Activated naive CD8-positive, alpha-beta T cell treated with anti-CD3 and anti-CD28 coated beads for 36 hours (primary cell): ENCODE measurements at regions not wholly inside any gene's neighbourhood (a gene's known extent, or its start where the extent isn't known, plus 50 kb on each side); places are given as distances from the start of the nearest gene placed in this dataset.
A peak's percentile ranks its signal among the peaks of the same experiment; 100 is the strongest.

Experiments
- DNase-seq: peaks from one replicate; pipeline ENCODE4 v3.0.0; 2021
- H3K27ac Mint-ChIP-seq: one replicate; pipeline ENCODE4 v1.8.0; 2022; ENCODE audit warnings: mild to moderate bottlenecking, moderate library complexity, mixed read lengths
- H3K27me3 Mint-ChIP-seq: one replicate; pipeline ENCODE4 v1.8.0; 2022; ENCODE audit warnings: mild to moderate bottlenecking, mixed read lengths
- H3K36me3 Mint-ChIP-seq: one replicate; pipeline ENCODE4 v1.8.0; 2021; ENCODE audit warnings: mild to moderate bottlenecking, mixed read lengths
- H3K4me1 Mint-ChIP-seq: one replicate; pipeline ENCODE4 v1.8.0; 2021; ENCODE audit warnings: mixed read lengths
- H3K4me3 Mint-ChIP-seq: one replicate; pipeline ENCODE4 v1.8.0; 2022; ENCODE audit warnings: mild to moderate bottlenecking, moderate library complexity, mixed read lengths
- H3K9me3 Mint-ChIP-seq: one replicate; pipeline ENCODE4 v1.8.0; 2022; ENCODE audit warnings: mixed read lengths

DNA sequence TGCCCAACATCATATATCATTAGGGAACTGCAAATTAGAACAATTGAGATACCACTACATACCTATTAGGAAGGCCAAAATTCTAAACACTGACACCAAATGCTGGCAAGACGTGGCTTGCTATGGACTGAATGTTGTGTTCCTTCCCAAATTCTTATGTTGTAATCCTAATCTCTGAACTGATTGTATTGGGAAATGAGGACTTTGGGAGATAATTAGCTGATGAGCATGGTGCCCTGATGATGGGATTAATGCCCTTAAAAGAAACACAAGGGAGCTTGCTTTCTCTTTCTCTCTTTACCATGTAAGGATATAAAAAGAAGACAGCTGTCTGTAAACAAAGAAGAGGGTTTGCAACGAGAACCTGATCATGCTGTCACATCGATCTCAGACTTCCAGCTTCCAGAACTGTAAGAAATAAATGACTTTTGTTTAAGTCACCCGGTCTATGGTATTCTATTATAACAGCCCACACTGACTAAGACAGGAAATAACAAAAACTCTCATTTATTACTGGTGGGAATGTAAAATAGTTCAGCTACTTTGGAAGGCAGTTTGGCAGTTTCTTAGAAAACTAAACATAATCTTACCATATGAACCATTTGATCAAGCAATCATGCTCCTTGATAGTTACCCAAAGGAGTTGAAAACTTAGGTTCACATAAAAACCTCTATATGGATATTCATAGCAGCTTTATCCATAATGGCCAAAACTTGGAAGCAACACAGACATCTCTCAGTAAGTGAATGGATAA lies 458.3 kb upstream of the CBLB start:
- no peak overlapping the region for H3K27ac Mint-ChIP-seq
- H3K27me3 Mint-ChIP-seq = no peaks in the 10 kb centered on the region
- H3K9me3 Mint-ChIP-seq = peaks cover 28% of the 10 kb centered on the region
- peaks cover 16% of the 10 kb centered on the region for H3K36me3 Mint-ChIP-seq
- no peak overlapping the region for H3K4me3 Mint-ChIP-seq
- H3K4me1 Mint-ChIP-seq = peaks cover 36% of the 10 kb centered on the region
- DNase-seq = no peak

DNA sequence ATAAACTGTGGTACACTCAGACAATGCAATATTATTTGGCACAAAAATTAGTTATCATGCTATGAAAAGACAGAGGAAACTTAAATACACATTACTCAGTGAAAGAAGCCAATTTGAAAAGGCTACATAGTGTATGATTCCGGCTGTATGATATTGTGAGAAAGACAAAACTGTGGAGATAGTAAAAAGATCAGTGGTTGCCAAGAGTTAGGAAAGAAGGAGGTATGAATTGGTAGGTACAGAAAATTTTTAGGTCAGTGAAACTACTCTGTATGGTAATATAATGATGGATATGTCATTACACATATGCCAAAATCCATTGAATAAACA lies 458.8 kb upstream of the CBLB start:
- H3K27ac Mint-ChIP-seq = no peak overlapping the region
- H3K4me3 Mint-ChIP-seq = no peak overlapping the region
- H3K36me3 Mint-ChIP-seq = peaks cover 16% of the 10 kb centered on the region
- DNase-seq = no peak
- no peaks in the 10 kb centered on the region for H3K27me3 Mint-ChIP-seq
- peaks cover 23% of the 10 kb centered on the region for H3K9me3 Mint-ChIP-seq
- peaks cover 39% of the 10 kb centered on the region for H3K4me1 Mint-ChIP-seq

DNA sequence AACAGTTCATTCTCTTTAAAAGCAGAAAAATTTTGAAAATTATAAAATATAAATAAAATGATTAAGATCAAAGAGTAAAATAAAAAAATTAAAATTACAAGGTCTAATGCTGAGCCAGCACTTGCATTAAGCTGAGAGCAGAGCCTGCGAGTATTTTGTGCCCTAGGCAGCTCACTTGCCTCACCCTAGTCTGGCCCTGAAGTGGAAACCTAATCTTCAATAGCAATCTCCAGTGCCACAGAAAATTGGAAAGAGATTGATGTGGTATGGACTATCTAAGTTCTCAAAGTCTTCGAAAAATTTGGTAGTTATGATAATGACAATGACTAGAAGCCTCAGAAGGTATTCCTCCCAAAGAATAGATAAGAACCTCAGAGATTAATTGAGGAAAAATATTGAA lies 459.4 kb upstream of the CBLB start:
- Mint-ChIP-seq H3K4me3 (no peak overlapping the region), H3K27me3 (no peaks in the 10 kb centered on the region), H3K27ac (no peak overlapping the region), H3K4me1 (peaks cover 44% of the 10 kb centered on the region), H3K36me3 (peaks cover 16% of the 10 kb centered on the region), H3K9me3 (peaks cover 22% of the 10 kb centered on the region)
- DNase-seq = no peak

DNA sequence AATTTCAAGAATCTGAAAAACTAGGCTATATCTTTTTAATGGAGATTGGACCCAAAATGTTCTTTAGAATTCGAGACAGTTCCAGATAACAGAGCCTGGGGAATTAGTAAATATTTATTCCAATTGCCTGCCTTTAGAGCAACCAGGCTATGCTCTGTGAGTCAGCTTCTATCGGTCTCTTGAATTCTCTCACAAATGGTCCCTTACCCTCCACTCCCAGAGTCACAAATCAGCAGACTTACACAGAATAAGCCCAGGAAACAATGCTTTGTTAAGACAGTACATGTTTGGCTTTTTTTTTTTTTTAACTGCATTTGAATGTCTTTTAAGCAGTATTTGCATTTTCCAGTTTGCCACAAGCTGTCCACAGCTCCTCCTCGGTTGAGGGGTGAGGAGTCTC lies 460.7 kb upstream of the CBLB start:
- Mint-ChIP-seq H3K27ac (no peak overlapping the region), H3K9me3 (peaks cover 15% of the 10 kb centered on the region), H3K4me3 (no peak overlapping the region), H3K27me3 (no peaks in the 10 kb centered on the region), H3K4me1 (peaks cover 55% of the 10 kb centered on the region), H3K36me3 (peaks cover 11% of the 10 kb centered on the region)
- DNase-seq = no peak

GRCh38 chr3:106331636-106332035 lies 462.8 kb upstream of the CBLB start:
- H3K27ac Mint-ChIP-seq = no peak overlapping the region
- H3K9me3 Mint-ChIP-seq = peaks cover 6% of the 10 kb centered on the region
- no peak overlapping the region for H3K4me3 Mint-ChIP-seq
- H3K27me3 Mint-ChIP-seq = no peaks in the 10 kb centered on the region
- H3K4me1 Mint-ChIP-seq = peaks cover 69% of the 10 kb centered on the region
- peaks cover 11% of the 10 kb centered on the region for H3K36me3 Mint-ChIP-seq
- DNase-seq = no peak

GRCh38 chr3:106332129-106332528 lies 463.3 kb upstream of the CBLB start:
- DNase-seq = no peak
- H3K4me1 Mint-ChIP-seq = peaks cover 69% of the 10 kb centered on the region
- H3K9me3 Mint-ChIP-seq = peaks cover 6% of the 10 kb centered on the region
- H3K27ac Mint-ChIP-seq = no peak overlapping the region
- H3K36me3 Mint-ChIP-seq = peaks cover 12% of the 10 kb centered on the region
- H3K27me3 Mint-ChIP-seq = no peaks in the 10 kb centered on the region
- no peak overlapping the region for H3K4me3 Mint-ChIP-seq

GRCh38 chr3:106332884-106333283 lies 464.1 kb upstream of the CBLB start:
- Mint-ChIP-seq H3K27ac (peak overlapping the region; percentile 94), H3K36me3 (peaks cover 15% of the 10 kb centered on the region)

GRCh38 chr3:106333911-106334618 lies 465.3 kb upstream of the CBLB start:
- DNase-seq = peak; percentile 60
- no peaks in the 10 kb centered on the region for H3K27me3 Mint-ChIP-seq
- H3K4me1 Mint-ChIP-seq = peaks cover 78% of the 10 kb centered on the region
- H3K27ac Mint-ChIP-seq = peak overlapping the region; percentile 94
- peaks cover 18% of the 10 kb centered on the region for H3K36me3 Mint-ChIP-seq
- H3K9me3 Mint-ChIP-seq = peaks cover 11% of the 10 kb centered on the region
- H3K4me3 Mint-ChIP-seq = peak overlapping the region; percentile 66

More at GRCh38 chr3:106332884-106333283, 464.1 kb upstream of the CBLB start:
- Mint-ChIP-seq H3K27me3 (no peaks in the 10 kb centered on the region), H3K9me3 (peaks cover 9% of the 10 kb centered on the region), H3K4me1 (peaks cover 69% of the 10 kb centered on the region), H3K4me3 (peak overlapping the region; percentile 34)
- DNase-seq = peak; percentile 65

DNA sequence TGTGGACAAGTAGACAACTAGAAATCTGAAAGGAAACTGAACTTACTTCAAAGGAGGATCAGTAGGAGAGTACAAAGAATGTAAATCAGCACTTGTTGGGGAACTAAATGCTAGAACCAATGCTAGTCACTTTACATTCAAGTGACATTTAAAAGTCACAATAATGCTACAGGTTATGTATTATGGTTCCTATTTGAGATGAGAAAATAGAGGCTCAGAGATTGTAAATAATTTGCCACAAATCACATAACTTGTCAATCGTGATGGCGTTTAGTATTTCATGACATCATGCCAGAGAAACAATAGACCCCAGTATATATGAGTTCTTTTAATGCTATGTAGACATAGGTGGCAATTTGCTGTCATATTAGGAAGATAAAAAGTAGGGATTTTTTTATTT lies 467.8 kb upstream of the CBLB start:
- no peak overlapping the region for H3K4me3 Mint-ChIP-seq
- peak overlapping the region; percentile 39 for H3K27ac Mint-ChIP-seq
- H3K4me1 Mint-ChIP-seq = peaks cover 71% of the 10 kb centered on the region
- no peak for DNase-seq
- no peaks in the 10 kb centered on the region for H3K27me3 Mint-ChIP-seq
- H3K36me3 Mint-ChIP-seq = peaks cover 17% of the 10 kb centered on the region
- peaks cover 11% of the 10 kb centered on the region for H3K9me3 Mint-ChIP-seq

GRCh38 chr3:106337116-106337515 lies 468.3 kb upstream of the CBLB start:
- peaks cover 11% of the 10 kb centered on the region for H3K9me3 Mint-ChIP-seq
- H3K27me3 Mint-ChIP-seq = no peaks in the 10 kb centered on the region
- H3K4me3 Mint-ChIP-seq = no peak overlapping the region

GRCh38 chr3:106338582-106339214 lies 469.9 kb upstream of the CBLB start:
- Mint-ChIP-seq H3K9me3 (peaks cover 11% of the 10 kb centered on the region), H3K4me1 (peaks cover 53% of the 10 kb centered on the region), H3K27ac (no peak overlapping the region), H3K36me3 (peaks cover 17% of the 10 kb centered on the region), H3K27me3 (no peaks in the 10 kb centered on the region), H3K4me3 (no peak overlapping the region)
- DNase-seq = no peak

More at GRCh38 chr3:106337116-106337515, 468.3 kb upstream of the CBLB start:
- Mint-ChIP-seq H3K4me1 (peaks cover 66% of the 10 kb centered on the region), H3K36me3 (peaks cover 17% of the 10 kb centered on the region), H3K27ac (peak overlapping the region; percentile 39)
- DNase-seq = no peak

DNA sequence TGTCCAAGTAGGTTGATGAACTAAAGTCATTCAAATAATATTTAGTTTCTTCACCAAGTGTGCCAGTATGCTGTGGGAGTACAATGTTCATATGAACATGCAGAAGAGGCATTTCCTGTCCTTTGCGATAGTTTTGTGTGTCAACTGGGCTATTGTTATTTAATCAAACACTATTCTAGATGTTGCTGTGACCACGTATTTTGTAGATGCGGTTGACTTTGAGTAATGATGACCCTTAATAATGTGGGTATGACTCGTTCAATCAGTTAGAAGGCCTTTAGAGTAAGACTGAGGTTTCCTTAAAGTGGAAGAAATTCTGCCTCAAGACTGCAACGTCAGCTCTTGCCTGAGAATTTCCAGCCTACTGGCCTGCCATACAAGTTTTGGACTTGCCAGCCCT lies 470.7 kb upstream of the CBLB start:
- H3K36me3 Mint-ChIP-seq = peaks cover 14% of the 10 kb centered on the region
- no peak overlapping the region for H3K27ac Mint-ChIP-seq
- DNase-seq = no peak
- H3K4me3 Mint-ChIP-seq = no peak overlapping the region
- H3K4me1 Mint-ChIP-seq = peaks cover 46% of the 10 kb centered on the region
- no peaks in the 10 kb centered on the region for H3K27me3 Mint-ChIP-seq
- peaks cover 8% of the 10 kb centered on the region for H3K9me3 Mint-ChIP-seq

DNA sequence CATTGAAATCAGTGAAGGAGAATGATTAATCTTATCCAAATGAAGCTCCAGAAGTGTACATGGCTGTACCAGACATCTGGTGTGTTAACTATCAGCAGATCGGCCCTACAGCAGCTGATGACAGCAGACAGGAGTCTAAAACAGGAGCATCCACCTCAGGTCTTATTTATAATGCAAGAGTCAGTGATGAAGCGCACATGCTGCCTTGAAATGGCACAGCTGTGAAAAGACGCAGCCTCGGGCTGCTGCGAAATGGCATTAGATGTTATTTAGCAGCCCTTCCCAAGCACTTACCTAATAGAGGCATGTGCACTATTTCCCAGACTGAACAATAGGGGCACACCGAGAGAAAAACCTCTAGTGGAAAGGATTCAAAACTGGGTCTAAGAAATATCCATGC lies 472.3 kb upstream of the CBLB start:
- peaks cover 11% of the 10 kb centered on the region for H3K36me3 Mint-ChIP-seq
- no peak overlapping the region for H3K4me3 Mint-ChIP-seq
- no peaks in the 10 kb centered on the region for H3K27me3 Mint-ChIP-seq
- H3K27ac Mint-ChIP-seq = no peak overlapping the region
- no peak for DNase-seq
- peaks cover 5% of the 10 kb centered on the region for H3K9me3 Mint-ChIP-seq
- peaks cover 36% of the 10 kb centered on the region for H3K4me1 Mint-ChIP-seq

DNA sequence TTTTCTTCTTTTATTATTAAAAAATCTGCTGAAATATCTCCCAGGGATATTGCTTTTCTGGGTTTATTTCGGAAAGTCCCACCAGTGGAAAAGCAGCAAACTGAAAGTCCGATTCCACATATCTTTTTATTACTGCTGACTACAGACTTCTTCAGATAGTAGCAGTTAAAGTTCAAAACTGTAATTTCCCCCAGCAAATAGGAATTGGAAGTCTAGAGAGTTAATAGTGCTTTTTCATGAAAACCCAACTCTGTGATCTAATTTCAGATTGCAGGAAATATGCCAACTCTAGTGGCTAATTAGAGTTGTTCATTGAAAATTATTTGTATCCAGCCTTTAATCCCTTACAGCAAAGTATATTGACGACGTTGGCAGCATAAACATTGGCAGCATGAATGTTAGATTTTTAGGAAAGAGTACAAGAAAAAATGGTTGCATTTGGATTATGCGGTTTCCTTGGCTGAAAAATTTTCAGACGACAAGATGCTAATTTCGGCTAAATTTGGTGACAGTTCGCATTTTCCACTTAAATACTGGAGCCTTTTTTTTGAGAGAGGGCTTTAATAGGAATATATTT lies 472.9 kb upstream of the CBLB start:
- DNase-seq = no peak
- H3K4me1 Mint-ChIP-seq = peaks cover 30% of the 10 kb centered on the region
- H3K36me3 Mint-ChIP-seq = peaks cover 9% of the 10 kb centered on the region
- peaks cover 5% of the 10 kb centered on the region for H3K9me3 Mint-ChIP-seq
- no peaks in the 10 kb centered on the region for H3K27me3 Mint-ChIP-seq
- no peak overlapping the region for H3K4me3 Mint-ChIP-seq
- H3K27ac Mint-ChIP-seq = no peak overlapping the region

DNA sequence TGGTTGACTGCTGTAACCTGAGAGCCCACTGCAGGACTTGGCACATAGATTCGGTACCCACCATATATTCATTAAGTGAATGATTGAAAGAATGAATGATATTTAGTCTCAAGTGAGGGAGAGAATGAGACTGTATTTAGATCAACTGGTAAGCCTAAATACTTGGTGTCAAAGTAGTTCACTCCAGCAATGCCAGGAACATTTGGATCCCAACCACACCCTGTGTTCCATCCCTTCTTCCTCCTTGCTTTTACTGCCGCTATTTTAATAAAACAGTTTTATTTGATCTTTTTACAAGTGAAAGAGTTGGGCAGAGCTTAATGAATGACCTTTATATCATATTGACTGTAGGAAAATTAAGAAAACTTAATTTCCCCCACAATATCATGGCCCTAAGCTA lies 473.6 kb upstream of the CBLB start:
- Mint-ChIP-seq H3K4me3 (no peak overlapping the region), H3K36me3 (peaks cover 8% of the 10 kb centered on the region), H3K4me1 (peaks cover 23% of the 10 kb centered on the region), H3K27me3 (no peaks in the 10 kb centered on the region), H3K27ac (no peak overlapping the region), H3K9me3 (peaks cover 5% of the 10 kb centered on the region)
- no peak for DNase-seq
